Left renal pelvis (tissue), 4 donors: ENCODE measurements at regions not wholly inside any gene's neighbourhood (a gene's known extent, or its start where the extent isn't known, plus 50 kb on each side); places are given as distances from the start of the nearest gene placed in this dataset.

Source experiments
- DNase-seq, 4 donors: peaks; one replicate each; pipeline ENCODE4 v3.0.0-alpha.2; 2013; ENCODE audit warnings: low read depth in 4 of 4, low spot score in 3 of 4

DNA sequence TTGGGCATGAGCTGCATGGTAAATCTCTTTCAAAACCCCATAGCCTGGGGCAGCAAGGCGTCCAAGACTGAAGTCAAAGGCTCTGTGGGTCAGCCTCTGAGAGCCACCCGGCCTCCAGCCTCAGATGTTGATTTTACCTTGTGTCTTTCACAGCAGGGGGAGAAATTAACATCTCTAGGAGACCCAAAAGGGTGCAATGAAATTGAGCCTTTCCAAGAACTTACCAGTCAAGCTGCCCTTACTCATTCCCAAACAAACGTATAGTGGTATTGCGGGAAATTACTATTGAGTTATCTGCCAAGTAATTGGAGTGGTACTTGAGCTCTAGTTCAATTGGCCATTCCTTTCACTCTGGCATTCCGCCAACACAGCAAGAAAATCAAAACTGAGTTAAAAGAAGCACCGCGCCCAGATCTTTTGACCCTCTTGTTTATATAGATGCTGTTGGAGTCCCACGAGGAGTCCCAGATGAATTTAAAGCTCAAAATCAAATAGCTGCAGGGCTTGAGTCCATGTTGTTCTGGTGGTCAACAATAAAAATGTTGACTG, 380.7 kb upstream of the SYT1 start:
- DNase-seq = no peak

DNA sequence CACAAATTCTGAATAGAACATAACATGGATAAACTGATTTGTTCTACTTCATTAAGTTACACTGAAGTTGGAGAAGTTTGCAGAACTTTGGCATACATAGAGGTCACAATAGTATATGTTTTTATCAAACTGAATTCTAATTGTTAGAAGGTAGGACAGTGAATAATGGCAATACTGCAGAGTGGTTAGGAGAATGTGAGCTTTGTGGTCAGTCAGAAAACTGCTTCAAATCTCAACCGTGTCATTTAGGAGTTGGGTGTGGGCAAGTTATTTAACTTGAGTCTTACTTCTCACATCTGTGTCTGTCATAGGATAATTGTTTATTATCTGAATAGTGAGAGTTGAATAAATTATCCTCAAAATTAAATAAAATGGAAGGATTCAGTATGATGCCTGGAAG, 374.6 kb upstream of the SYT1 start:
- DNase-seq = no peak

DNA sequence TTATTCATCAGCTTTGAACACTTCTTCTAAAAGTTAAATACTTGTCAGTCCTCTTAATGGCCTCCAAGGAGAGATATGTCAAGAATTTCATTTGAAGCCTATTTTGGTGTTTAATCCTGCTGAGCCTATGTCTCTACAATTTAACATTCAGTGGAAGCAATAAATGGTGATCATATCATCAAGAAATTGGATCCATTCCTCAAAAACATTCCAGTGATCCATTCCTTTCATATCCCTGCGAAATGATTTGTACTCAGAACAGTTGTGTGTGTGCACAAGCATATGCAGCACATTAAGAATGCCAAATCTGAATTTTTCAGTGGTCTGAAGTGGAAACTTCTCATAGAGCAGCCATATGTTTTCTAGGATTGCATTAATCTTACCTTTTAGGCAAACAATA, 373.7 kb upstream of the SYT1 start:
- DNase-seq = peak in 1 of 4 donors; percentile 8

DNA sequence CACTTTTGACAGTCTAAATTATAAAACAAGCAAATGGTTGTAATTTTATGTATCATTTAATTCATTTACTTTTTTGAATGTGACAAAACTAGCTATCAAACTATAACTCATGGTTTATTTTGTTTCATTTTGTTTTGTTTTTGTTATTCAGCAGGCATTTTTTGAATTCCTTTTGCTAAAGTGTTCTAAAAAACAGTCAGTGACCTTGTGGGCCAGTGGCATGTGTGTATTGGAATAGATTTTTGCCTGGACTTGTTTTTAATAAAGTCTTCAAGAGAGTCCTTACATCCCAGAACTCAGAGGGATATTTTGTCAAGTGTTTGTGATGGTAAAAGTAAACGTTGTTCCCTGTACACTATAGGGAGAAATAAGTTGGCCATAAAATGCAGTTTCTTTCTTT, 369.7 kb upstream of the SYT1 start:
- DNase-seq = no peak

DNA sequence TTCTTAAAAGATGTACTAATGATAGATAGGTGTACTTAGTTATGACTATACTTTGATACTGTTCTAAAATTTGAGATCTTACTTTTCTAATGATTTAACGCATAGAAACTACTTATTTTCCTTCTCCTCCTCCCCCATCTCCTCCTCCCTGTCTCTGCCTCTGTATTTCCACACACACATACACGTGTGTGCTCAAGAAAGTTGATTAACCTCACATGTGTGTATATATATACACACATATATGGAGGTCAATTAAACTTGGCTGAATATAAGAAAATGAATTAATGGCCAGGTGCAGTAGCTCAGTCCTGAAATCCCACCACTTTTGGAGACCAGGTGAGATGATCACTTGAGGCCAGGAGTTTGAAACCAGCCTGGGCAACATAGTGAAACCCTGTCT, 362.7 kb upstream of the SYT1 start:
- DNase-seq = no peak

DNA sequence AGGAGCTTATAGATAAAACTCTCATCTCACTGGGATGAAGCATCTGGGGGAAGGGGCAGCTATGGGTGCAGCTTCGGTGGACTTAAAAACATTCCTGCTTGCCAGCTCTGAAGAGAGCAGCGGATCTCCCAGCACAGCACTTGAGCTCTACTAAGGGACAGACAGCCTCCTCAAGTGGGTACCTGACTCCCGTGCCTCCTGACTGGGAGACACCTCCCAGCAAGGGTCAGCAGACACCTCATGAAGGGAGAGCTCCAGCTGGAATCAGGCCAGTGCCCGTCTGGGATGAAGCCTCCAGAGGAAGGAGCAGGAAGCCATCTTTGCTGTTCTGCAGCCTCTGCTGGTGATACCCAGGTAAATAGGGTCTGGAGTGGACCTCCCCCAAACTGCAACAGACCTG, 345.2 kb upstream of the SYT1 start:
- DNase-seq = no peak

DNA sequence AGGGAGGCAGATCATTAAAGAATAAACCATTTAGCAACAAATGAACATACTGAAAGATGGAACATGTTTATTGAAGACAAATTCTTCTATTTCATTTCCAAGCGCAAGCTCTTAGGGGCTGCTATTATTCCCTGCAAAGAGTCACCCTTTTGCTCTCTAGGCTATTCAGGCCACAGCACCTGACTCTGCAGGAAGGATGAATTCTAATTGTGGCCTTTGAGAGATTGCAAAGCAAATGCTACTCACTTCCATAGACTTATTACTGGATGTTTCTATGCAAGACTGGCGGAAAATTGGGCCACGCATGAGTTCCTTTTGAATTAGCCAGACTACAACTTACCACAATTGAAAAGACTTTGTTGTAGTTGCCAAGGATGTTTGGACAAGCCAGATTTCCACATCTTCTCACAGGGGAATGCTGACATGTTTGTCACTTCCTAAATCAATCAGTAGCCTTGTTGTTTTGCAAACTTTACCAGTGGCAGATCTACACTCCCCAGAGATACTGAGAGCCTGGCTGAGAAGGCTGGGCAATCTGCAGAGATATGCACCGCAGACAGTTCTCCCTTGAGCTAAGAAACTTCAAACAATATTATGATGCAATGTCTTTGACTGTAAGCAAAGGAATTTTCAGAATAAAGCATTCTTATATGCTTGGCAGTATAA, 334.3 kb upstream of the SYT1 start:
- DNase-seq = no peak

DNA sequence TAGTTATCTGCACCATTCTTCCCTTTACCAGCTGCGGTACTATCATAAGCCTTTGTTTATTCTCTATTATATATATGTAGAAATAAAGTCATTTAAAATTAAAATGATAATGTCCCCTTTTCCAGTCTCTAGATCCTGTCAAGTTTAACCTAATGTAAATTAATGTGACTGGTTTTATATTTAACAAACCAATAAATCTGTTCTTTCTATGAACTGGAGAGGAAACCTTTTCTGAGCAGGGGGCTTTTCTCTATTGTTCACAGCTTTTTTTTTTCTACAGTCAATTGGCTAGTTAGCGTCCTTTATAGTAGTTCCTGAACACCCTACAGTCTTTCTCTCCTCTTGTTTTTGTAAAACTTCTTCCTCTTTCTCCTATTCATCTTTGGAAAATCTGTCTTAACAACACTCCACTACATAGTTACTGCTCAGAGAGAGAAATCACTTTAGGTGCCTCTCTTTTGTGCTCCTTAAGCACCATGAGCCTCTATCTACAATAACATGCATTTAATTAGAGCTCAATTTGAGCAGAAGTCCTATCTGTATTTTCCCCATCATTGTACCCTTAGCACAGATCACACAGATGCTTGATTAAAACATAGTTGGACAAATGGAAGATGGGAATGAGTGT, 332.6 kb upstream of the SYT1 start:
- DNase-seq = no peak

DNA sequence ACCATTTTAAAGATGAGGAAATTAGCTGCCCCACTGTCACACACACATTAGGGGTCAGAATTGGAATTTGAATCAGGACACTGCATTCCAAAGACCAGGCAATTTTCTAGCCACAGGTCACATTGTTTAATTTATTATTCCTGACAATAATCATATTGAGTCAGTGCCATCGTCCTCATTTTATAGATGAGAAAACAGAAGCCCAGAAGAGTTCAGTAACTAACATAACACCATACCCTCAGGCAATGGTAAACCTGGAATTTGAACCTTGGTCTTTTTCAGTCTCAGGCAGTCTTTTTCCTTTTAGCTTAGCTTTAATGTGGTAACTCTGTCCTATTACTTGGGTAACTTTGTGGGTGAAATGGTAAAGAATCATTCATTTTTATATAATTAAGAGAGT, 330.3 kb upstream of the SYT1 start:
- no peak for DNase-seq

DNA sequence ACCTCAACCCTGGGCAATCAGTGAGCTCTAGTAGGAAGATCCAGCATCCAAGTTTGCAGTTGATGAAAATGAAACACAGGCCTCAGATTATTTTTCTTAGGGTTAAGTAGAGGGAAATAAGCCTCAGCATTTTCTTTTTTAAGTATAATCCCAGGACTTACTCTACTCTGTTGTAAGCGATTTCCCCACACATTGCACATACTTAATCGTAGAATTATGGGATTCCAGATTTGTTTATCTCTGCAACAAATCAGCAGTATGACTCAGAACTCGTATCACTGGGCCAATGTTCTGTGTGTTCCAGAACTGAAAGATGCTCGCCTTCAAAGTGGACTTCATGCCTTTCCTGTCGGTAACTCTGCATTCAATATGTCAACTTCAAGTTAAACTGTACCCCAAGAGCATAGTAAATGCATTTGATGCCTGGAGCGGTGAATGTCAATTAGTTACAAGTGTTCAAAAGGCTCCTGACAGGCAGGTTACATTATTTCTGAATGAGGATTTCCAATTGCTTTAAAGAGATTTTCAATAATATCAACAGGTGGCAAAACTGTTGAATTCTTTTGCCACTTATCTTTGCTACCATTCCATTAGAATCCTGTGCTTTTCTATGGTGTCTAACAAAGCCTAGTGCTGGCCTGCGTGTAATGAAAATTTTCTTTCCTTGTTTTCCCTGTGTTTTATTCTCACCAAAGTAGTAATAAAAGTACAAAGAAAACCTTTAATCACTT, 323.8 kb upstream of the SYT1 start:
- DNase-seq = no peak

DNA sequence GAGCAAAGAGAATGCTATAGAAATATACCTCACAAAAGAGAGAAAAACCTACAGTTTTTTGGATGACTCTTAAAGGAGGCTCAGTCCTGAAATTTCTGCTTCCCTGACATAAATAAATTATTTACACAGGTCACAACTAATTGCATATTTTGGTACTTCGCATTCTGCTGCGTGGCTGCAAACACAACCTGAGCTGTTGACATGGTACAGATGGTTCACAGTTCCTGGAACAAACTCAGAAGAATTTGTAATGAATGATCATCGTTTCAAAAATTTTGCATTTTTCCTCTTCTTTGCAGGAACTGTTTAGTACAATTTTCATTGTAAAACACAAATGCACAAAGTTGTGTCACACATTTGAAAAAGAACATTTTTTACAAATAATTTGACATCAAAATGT, 313.7 kb upstream of the SYT1 start:
- DNase-seq = no peak

DNA sequence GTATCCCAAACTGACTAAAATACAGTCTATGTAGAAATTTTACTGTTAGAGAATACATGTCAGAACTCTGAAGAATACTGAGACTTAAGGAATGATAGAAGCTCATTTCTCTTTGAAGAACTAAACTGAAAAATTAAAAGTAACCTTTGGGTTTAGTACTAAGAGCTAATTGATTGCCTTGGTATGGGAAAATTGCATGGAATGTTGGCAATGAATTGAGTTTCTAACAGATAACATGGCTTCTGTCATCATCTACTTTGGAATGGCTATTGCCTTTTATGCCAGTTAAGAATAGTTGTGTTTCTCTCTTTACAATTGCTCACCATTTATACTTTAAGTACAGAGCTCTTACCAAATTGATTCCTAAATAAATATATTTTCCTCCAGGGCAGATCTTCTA, 308.8 kb upstream of the SYT1 start:
- DNase-seq = no peak

DNA sequence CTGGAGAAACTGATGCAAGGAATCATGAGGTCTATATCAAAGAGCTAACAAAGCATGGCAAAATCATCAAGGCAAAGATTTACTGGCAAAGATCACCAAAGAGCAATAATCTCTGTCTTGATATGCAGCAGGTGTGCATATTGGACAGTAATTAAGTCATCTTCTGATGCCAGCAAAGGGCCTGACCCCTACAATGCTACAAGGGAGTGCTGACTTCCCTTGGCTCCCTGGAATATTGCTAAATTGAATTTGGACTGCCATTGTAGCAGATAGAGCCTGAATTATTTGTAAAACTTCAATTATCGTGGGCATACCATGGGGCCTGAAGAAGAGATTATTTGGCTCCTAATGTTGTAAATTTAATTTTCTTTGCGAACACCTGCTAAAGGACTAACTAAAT, 307.9 kb upstream of the SYT1 start:
- no peak for DNase-seq

DNA sequence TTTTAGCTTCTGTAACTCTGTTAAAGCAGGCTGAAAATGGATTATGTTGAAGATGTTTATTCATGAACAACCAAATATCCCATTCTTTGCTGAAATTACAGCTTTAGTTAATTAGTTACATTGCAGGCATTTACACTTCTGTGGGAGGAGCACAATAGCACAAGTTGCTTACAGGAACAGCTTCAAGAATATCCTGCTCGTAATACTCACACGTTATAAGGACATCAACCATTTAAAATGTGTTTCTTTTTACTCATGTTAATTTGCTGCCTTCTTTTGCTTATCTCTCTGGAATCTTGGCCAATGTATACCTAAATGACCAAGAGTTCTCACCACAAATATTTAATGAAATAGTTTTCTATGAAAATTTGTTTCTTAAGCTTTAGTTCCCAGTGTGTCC, 305.2 kb upstream of the SYT1 start:
- no peak for DNase-seq

DNA sequence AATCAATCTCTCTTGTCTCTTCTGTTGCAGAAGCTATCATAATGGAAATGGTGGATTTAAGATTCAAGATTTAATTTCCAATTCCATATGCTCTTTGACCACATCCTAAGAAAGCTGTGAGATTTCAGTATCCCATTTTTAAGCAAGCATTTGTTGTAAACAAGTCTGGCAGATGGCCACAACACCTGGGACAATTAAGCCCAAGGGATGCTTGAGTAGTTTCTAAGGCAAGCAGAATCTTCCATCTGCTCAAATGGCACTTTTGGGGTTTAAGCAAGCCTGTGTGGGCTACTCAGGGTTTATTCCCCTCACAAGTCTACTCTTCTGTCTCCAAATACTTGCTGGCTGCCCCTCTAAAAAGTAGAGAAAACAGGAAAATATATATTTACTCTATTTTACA, 304.7 kb upstream of the SYT1 start:
- no peak for DNase-seq

DNA sequence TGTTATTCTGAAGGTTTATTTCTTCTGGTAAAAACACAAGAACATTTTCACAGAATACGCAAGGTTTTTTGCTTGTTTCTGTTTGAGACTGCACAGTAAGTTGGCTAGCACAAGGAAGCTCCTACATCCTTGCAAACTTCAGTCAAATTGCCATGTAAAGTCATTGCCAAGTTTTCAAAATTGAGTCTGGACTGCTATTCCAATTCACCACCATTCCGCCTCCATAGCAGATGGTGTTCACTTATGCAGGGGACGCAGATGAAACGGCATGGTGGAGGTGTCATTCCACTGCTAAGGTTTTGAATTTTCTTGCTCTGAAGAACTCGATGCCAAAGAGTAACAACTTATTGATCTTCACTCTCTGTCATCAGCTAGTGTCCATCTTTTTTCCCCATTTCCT, 303.9 kb upstream of the SYT1 start:
- no peak for DNase-seq

DNA sequence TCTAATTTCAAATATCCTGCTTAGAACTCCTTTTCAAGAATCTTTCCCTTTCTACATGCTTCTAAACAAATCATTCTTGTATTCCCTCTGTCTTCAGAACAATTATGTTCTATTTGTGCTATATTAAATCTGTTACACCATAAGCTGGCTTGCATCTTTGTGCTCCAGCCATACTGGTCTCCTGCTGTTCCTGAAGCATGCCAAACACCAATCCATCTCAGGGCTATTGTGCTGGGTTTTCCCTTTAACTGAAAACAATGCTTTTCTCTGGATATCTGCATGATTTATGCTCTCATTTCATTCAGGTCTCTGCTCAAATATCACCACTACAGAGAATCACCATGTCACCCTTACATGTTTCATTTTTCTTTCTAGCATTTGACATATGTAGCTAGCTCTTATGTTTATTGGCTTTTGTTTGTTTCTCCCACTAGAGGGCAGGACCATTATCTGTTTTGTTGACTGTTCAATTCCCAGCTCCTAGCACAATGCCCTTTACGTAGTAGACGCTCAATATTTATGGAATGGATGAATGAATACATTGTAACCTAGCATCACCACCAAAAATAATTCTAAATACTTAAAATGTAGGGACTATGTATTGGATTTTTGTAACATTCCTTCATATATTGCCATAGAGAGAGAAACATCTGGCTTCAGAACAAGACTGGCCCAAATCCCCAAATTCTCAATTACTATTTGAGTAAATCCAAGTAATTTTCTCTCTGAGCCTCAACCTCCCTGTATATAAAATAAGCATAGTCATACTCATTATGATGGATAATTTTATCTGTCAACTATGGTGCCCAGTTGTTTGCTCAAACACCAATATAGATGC, 302.0 kb upstream of the SYT1 start:
- DNase-seq = no peak

DNA sequence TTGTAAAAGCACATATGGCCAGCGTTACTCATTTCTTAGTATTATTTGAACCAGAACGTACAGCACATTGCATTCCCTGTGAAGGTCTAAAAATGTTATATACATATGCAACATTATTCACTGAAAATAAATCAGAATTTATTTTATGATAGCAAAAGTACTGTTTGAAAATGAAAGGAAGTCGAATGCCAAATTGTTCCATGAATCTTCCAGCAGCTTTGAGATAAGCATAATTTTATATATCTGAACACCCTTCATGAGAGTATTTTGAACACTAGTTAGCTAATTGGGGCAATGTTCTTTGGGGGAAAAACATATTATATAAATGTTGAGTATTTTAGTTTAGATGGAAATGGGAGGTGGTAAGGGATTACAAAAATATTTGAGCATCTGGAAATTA, 300.7 kb upstream of the SYT1 start:
- DNase-seq = no peak

DNA sequence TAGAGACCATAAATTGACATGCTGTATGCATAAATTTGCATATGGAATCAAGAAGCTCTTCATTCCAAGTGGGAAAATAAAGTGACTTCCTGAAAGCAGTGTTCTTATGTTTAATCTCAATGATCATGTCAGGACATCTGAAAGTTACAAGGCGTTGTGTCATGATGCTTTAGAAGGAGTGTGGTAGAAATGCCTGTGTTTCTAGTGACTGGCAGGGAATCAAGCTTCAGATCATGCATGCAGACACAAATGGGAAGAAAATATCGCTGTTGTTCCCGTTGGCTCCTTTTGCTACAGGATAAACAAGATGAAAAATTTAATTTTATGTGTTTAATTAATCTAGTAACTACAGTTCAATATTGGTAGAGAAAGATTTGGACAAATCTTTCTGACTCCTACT, 298.1 kb upstream of the SYT1 start:
- DNase-seq = no peak

DNA sequence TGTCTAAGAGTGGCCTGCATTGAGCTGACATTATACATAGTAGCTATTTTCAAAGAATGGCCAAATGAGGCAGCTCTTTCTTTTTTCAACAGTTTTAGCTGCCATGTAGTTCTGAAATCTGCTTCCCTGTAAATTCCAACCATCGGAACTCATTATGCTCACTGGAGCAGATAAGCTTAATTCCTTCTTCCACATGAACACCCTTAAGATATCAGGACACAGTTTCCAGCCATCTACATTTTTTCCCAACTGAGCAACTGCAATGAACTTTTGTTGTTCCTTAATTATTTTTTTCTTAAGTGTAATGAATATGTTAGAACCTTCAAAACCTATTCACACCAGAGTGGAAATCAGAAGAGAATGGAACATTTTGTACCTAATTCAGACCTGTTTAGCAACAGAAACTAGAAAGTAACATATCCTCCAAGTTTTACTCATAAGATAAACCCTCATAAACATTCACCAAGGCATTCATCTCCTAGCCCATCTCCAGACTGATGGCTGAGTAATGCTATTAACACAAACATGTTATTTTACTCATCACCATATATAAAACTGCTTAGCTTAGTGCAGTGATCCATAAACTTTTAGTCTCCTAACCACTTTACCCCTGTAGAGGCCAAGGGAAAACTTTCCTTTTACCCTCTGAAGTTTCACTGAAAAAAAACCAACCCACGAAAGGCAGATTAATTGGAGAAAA, 296.1 kb upstream of the SYT1 start:
- peak in 1 of 4 donors; percentile 15 for DNase-seq
